ENCODE measurements at regions not wholly inside any gene's neighbourhood (a gene's known extent, or its start where the extent isn't known, plus 50 kb on each side); places are given as distances from the start of the nearest gene placed in this dataset.

GRCh38 chr10:118500477-118501104 lies 94.9 kb downstream of the PRLHR start:
- DNase-seq = no peak

- DNase-seq = no peak
Measured at GRCh38 chr10:118499186-118499585, 96.3 kb downstream of the PRLHR start.

GRCh38 chr10:118498623-118499022 lies 96.8 kb downstream of the PRLHR start:
- DNase-seq = no peak

GRCh38 chr10:118497227-118497626 lies 98.2 kb downstream of the PRLHR start:
- no peak for DNase-seq

GRCh38 chr10:118496525-118496924 lies 98.9 kb downstream of the PRLHR start:
- no peak for DNase-seq

GRCh38 chr10:118495499-118495898 lies 99.9 kb downstream of the PRLHR start:
- no peak for DNase-seq

GRCh38 chr10:118491055-118491454 lies 104.4 kb downstream of the PRLHR start:
- DNase-seq = no peak

GRCh38 chr10:118488710-118489497 lies 106.5 kb downstream of the PRLHR start:
- no peak for DNase-seq

GRCh38 chr10:118485641-118486040 lies 109.8 kb downstream of the PRLHR start:
- no peak for DNase-seq

- DNase-seq = no peak
Measured at GRCh38 chr10:118484152-118484871, 111.1 kb downstream of the PRLHR start.

GRCh38 chr10:118483496-118483895 lies 112.0 kb downstream of the PRLHR start:
- DNase-seq = no peak

GRCh38 chr10:118482393-118483331 lies 112.8 kb downstream of the PRLHR start:
- no peak for DNase-seq

- no peak for DNase-seq
Measured at GRCh38 chr10:118481871-118482270, 113.6 kb downstream of the PRLHR start.

GRCh38 chr10:118475214-118475613 lies 120.2 kb downstream of the PRLHR start:
- DNase-seq = no peak

- DNase-seq = no peak
Measured at GRCh38 chr10:118474111-118474510, 121.3 kb downstream of the PRLHR start.

- no peak for DNase-seq
Measured at GRCh38 chr10:118473305-118473960, 122.0 kb downstream of the PRLHR start.

- DNase-seq = no peak
Measured at GRCh38 chr10:118472415-118473304, 122.8 kb downstream of the PRLHR start.

GRCh38 chr10:118471863-118472262 lies 123.6 kb downstream of the PRLHR start:
- DNase-seq = no peak

GRCh38 chr10:118470470-118470869 lies 125.0 kb downstream of the PRLHR start:
- peak; percentile 2 for DNase-seq

GRCh38 chr10:118467200-118467599 lies 125.1 kb upstream of the FAM204A start:
- DNase-seq = no peak

- DNase-seq = no peak
Measured at GRCh38 chr10:118465300-118465874, 123.3 kb upstream of the FAM204A start.

All from hematopoietic multipotent progenitor cell treated with erythropoietin and hydrocortisone succinate and interleukin-3 and kit ligand, for 6 days (in vitro differentiated cells).